Activated CD4-positive, alpha-beta memory T cell treated with anti-CD3 and anti-CD28 coated beads for 36 hours (primary cell): ENCODE measurements at regions not wholly inside any gene's neighbourhood (a gene's known extent, or its start where the extent isn't known, plus 50 kb on each side); places are given as distances from the start of the nearest gene placed in this dataset.
"Not testable (repeated sequence)": the region's sequence is repeated elsewhere in the genome, so short reads cannot be mapped to it uniquely, and the experiment has no call there.

ENCODE experiments used
- CTCF ChIA-PET: fragments of 350-600 bp; sonication (Branson Sonifier 250); formaldehyde crosslinking; loops from one replicate; lab custom pipeline; 2021; ENCODE audit warnings: antibody characterized with exemption, inconsistent platforms; lab: Charles Lee
- POLR2A ChIA-PET: fragments of 350-600 bp; sonication (Branson Sonifier 250); formaldehyde crosslinking; loops from one replicate; lab custom pipeline; 2021; ENCODE audit warnings: antibody characterized with exemption; lab: Charles Lee
- DNase-seq: peaks from one replicate; pipeline ENCODE4 v3.0.0-alpha.2; 2020
- H3K27ac Mint-ChIP-seq: one replicate; pipeline ENCODE4 v1.8.0; 2021; ENCODE audit warnings: mixed read lengths
- H3K27me3 Mint-ChIP-seq: one replicate; pipeline ENCODE4 v1.8.0; 2021; ENCODE audit warnings: mixed read lengths
- H3K36me3 Mint-ChIP-seq: one replicate; pipeline ENCODE4 v1.8.0; 2021; ENCODE audit warnings: mixed read lengths
- H3K4me1 Mint-ChIP-seq: one replicate; pipeline ENCODE4 v1.8.0; 2021; ENCODE audit warnings: low read depth, mixed read lengths
- H3K4me3 Mint-ChIP-seq: one replicate; pipeline ENCODE4 v1.8.0; 2021; ENCODE audit warnings: mild to moderate bottlenecking, mixed read lengths
- H3K9me3 Mint-ChIP-seq: one replicate; pipeline ENCODE4 v1.8.0; 2021; ENCODE audit warnings: mixed read lengths
- intact Hi-C: fragments of 100-400 bp; cut with micrococcal nuclease; formaldehyde crosslinking; loops from one replicate; pipeline ENCODE4 v1.15.1; 2023

GRCh38 chr10:83515001-83515400, 624.3 kb upstream of the GHITM start:
- Mint-ChIP-seq H3K4me1 (no peaks in the 10 kb centered on the region), H3K9me3 (peaks cover 10% of the 10 kb centered on the region), H3K36me3 (no peaks in the 10 kb centered on the region), H3K4me3 (no peak overlapping the region), H3K27ac (no peak overlapping the region), H3K27me3 (no peaks in the 10 kb centered on the region)
- intact Hi-C loops: no loop called here
- no peak for DNase-seq
- POLR2A ChIA-PET: no interaction called here
- CTCF ChIA-PET: no interaction called here

DNA sequence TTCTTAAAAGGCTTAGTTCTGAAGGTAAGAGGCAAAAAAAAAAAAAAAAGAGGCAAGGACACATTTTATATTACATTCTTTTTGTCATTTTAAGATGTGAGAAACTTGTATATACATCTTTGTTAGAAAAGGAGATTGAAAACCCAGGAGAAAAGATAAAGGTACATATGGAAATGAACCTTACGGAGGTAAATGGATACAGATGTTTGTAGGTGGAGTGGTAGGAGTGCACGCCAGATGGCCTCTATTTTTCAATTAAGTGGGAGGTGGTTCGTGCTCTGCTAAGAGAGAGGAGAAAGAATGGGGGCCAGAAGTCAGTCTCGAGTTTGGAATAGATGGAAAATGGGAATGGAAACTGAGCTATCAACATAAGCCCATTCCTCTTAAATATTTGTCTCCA, 622.5 kb upstream of the GHITM start:
- no peaks in the 10 kb centered on the region for H3K36me3 Mint-ChIP-seq
- ChIA-PET CTCF (no interaction called here), POLR2A (no interaction called here)
- peaks cover 10% of the 10 kb centered on the region for H3K9me3 Mint-ChIP-seq
- H3K4me3 Mint-ChIP-seq: no peak overlapping the region
- no peaks in the 10 kb centered on the region for H3K27me3 Mint-ChIP-seq
- H3K4me1 Mint-ChIP-seq: no peaks in the 10 kb centered on the region
- no peak for DNase-seq
- intact Hi-C loops: no loop called here
- H3K27ac Mint-ChIP-seq: no peak overlapping the region

GRCh38 chr10:83517456-83517855, 621.9 kb upstream of the GHITM start:
- ChIA-PET CTCF (no interaction called here), POLR2A (no interaction called here)
- no peak overlapping the region for H3K4me3 Mint-ChIP-seq
- no peak overlapping the region for H3K27ac Mint-ChIP-seq
- intact Hi-C loops: no loop called here
- no peaks in the 10 kb centered on the region for H3K4me1 Mint-ChIP-seq
- no peak for DNase-seq
- H3K27me3 Mint-ChIP-seq: no peaks in the 10 kb centered on the region
- H3K9me3 Mint-ChIP-seq: peaks cover 5% of the 10 kb centered on the region
- no peaks in the 10 kb centered on the region for H3K36me3 Mint-ChIP-seq

DNA sequence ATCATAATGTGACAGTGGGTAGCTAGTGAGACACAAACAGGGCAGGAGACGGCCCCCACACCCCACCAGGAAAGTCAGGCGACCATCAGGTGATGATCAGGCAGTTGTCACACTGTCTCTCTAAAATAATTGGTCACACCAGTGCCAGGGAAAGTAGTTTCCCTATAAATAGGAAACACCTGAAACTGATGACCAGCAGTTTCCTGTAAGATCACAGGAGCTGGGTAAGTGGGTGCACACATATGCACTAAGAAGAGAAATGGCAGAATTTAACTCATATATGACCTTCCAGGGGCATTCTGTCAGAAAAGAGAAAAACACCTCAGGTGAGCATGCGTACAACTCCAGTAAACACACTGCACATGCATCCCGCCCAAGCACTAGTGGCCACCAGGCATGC, 620.5 kb upstream of the GHITM start:
- CTCF ChIA-PET: no interaction called here
- Mint-ChIP-seq H3K9me3 (no peaks in the 10 kb centered on the region), H3K27ac (no peak overlapping the region), H3K4me3 (no peak overlapping the region), H3K36me3 (no peaks in the 10 kb centered on the region), H3K27me3 (no peaks in the 10 kb centered on the region), H3K4me1 (no peaks in the 10 kb centered on the region)
- intact Hi-C loops: no loop called here
- no peak for DNase-seq
- POLR2A ChIA-PET: no interaction called here

DNA sequence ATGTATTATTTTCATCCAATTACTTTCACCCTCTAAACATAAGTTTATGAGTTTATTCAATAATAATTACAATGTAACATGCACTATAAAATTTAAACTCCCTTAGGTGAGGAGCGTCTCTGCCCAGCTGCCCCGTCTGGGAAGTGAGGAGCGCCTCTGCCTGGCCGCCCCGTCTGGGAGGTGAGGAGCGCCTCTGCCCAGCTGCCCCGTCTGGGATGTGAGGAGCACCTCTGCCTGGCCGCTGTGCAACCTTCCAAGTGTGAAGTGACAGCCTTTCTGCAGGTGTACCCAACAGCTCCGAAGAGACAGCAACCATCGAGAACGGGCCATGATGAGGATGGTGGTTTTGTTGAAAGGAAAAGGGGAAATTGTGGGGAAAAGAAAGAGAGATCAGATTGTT, 618.9 kb upstream of the GHITM start:
- CTCF ChIA-PET, POLR2A ChIA-PET: not testable (repeated sequence)

DNA sequence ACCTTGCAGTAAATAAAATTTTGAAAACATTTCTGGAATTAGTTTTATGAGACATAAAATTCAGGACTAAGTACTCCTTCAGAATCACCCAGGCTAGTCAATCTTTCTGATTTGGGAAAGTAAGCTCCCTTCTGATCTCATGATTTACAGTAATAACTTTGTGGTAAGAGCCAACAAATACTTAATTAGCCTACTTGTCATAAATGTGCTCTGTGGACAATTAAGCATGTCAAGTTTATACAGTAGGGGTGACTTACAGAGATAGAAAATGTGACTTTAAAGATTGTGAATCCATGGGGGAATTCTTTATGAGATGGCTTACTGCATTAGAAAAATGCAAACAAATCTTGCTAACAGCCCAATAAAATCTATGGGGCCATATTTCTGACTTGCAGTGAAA, 616.9 kb upstream of the GHITM start:
- Mint-ChIP-seq H3K4me1 (no peaks in the 10 kb centered on the region), H3K27me3 (no peaks in the 10 kb centered on the region), H3K27ac (no peak overlapping the region), H3K9me3 (peaks cover 7% of the 10 kb centered on the region), H3K4me3 (no peak overlapping the region), H3K36me3 (no peaks in the 10 kb centered on the region)
- CTCF ChIA-PET: no interaction called here
- intact Hi-C loops: no loop called here
- no peak for DNase-seq
- POLR2A ChIA-PET: no interaction called here

More for the DNA sequence above, 618.9 kb upstream of the GHITM start:
- H3K27ac Mint-ChIP-seq, H3K27me3 Mint-ChIP-seq, intact Hi-C loops, H3K4me1 Mint-ChIP-seq, H3K9me3 Mint-ChIP-seq, H3K4me3 Mint-ChIP-seq, H3K36me3 Mint-ChIP-seq, DNase-seq: not testable (repeated sequence)

- peaks cover 10% of the 10 kb centered on the region for H3K9me3 Mint-ChIP-seq
- H3K4me3 Mint-ChIP-seq: no peak overlapping the region
- H3K36me3 Mint-ChIP-seq: no peaks in the 10 kb centered on the region
- H3K4me1 Mint-ChIP-seq: no peaks in the 10 kb centered on the region
- CTCF ChIA-PET: no interaction called here
- DNase-seq: no peak
- no peaks in the 10 kb centered on the region for H3K27me3 Mint-ChIP-seq
- intact Hi-C loops: no loop called here
- POLR2A ChIA-PET: no interaction called here
- no peak overlapping the region for H3K27ac Mint-ChIP-seq
These were observed 616.4 kb upstream of the GHITM start for GRCh38 chr10:83522881-83523386.

DNA sequence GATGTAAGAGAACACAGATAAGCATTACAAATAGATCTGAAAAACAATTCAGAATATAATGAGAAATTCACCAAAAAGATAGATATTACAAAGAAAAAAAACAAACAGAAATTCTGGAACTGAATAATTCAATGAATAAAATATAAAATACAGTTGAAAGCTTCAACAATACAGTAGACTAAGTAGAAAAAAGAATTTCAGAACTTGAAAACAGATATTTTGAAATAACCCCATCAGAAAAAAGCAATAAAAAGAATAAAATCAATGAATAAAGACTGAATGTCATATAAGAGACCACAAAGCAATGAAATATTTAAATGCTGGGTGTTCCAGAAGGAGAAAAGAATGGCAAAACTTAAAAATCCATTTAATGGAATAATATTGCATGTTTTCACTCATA, 611.4 kb upstream of the GHITM start:
- DNase-seq: no peak
- Mint-ChIP-seq H3K4me1 (no peaks in the 10 kb centered on the region), H3K36me3 (peaks cover 2% of the 10 kb centered on the region), H3K27me3 (no peaks in the 10 kb centered on the region), H3K27ac (no peak overlapping the region), H3K9me3 (peaks cover 23% of the 10 kb centered on the region), H3K4me3 (no peak overlapping the region)
- intact Hi-C loops: no loop called here
- CTCF ChIA-PET: no interaction called here
- POLR2A ChIA-PET: no interaction called here

DNA sequence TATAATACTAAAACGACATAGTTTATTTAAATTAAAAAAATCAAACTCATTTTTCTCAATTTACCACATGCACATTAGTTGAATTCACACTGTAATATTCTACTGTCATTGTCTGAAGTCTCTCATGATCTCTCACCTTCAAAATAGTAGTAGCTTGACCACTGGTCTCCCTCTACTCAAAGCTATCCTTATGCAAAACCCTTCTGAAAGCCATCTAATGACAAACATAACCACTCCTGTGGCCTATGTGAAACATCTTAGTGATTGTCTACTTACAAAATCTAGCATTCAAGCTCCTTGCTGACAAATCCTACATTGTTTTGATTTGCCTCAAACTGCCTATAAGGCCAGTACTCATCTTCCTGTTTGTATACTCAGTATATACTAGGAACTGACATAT, 606.0 kb upstream of the GHITM start:
- H3K36me3 Mint-ChIP-seq: no peaks in the 10 kb centered on the region
- intact Hi-C loops: no loop called here
- H3K4me1 Mint-ChIP-seq: no peaks in the 10 kb centered on the region
- H3K27me3 Mint-ChIP-seq: no peaks in the 10 kb centered on the region
- DNase-seq: no peak
- H3K4me3 Mint-ChIP-seq: no peak overlapping the region
- H3K27ac Mint-ChIP-seq: no peak overlapping the region
- H3K9me3 Mint-ChIP-seq: peaks cover 10% of the 10 kb centered on the region
- POLR2A ChIA-PET: no interaction called here
- CTCF ChIA-PET: no interaction called here

- CTCF ChIA-PET: no interaction called here
- Mint-ChIP-seq H3K27me3 (no peaks in the 10 kb centered on the region), H3K4me3 (no peak overlapping the region), H3K27ac (no peak overlapping the region), H3K36me3 (no peaks in the 10 kb centered on the region), H3K4me1 (no peaks in the 10 kb centered on the region), H3K9me3 (no peaks in the 10 kb centered on the region)
- POLR2A ChIA-PET: no interaction called here
- intact Hi-C loops: no loop called here
- DNase-seq: no peak
These were observed 602.9 kb upstream of the GHITM start for GRCh38 chr10:83536426-83536825.

DNA sequence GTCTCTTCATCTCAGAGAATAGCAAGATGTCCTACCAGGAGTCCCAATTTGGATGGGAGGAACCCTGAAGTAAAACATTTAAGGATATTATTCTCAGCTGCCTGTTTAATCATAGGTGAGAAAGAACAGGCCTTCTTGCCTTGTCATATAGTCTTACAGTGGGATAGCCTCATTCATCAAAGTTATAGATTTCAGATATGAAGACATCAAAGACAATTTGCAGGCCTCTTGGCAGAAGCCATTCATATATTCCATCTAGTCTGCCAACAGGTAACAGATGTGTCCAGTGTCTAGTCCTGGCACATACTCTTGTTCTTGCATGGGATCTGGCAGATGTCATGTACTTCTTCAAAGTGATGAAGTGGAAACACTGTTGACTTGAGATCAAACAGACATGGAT, 601.3 kb upstream of the GHITM start:
- no peaks in the 10 kb centered on the region for H3K9me3 Mint-ChIP-seq
- H3K27ac Mint-ChIP-seq: no peak overlapping the region
- no peaks in the 10 kb centered on the region for H3K27me3 Mint-ChIP-seq
- H3K4me1 Mint-ChIP-seq: no peaks in the 10 kb centered on the region
- intact Hi-C loops: no loop called here
- no peak for DNase-seq
- no peak overlapping the region for H3K4me3 Mint-ChIP-seq
- POLR2A ChIA-PET: no interaction called here
- CTCF ChIA-PET: no interaction called here
- no peaks in the 10 kb centered on the region for H3K36me3 Mint-ChIP-seq

GRCh38 chr10:83539528-83540308, 599.6 kb upstream of the GHITM start:
- ChIA-PET POLR2A (no interaction called here), CTCF (no interaction called here)
- intact Hi-C loops: no loop called here
- Mint-ChIP-seq H3K36me3 (no peaks in the 10 kb centered on the region), H3K27ac (no peak overlapping the region), H3K4me3 (no peak overlapping the region), H3K4me1 (no peaks in the 10 kb centered on the region), H3K9me3 (no peaks in the 10 kb centered on the region), H3K27me3 (no peaks in the 10 kb centered on the region)
- DNase-seq: no peak

DNA sequence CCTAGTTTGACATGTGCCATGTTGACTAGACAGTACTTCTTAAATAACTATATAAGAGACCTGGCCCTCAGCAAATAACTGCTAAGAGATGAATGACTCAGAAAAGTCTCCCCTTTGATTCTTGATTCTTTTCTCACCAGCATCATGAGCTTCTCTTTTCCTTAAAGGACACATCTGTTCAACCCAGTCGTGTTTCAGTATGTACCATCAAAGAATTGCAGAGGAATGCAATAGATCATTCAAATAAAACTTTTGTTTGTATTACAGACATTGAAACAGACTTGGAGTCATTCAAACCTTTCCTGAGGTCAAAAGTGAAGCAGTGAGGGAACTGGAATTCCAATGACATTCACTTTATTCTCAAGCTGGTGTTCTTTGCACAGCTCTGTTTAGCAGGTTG, 598.3 kb upstream of the GHITM start:
- Mint-ChIP-seq H3K4me3 (no peak overlapping the region), H3K36me3 (no peaks in the 10 kb centered on the region), H3K27ac (no peak overlapping the region), H3K4me1 (no peaks in the 10 kb centered on the region), H3K9me3 (no peaks in the 10 kb centered on the region), H3K27me3 (no peaks in the 10 kb centered on the region)
- intact Hi-C loops: no loop called here
- CTCF ChIA-PET: no interaction called here
- POLR2A ChIA-PET: no interaction called here
- DNase-seq: no peak
